ENCODE measurements at regions not wholly inside any gene's neighbourhood (a gene's known extent, or its start where the extent isn't known, plus 50 kb on each side); places are given as distances from the start of the nearest gene placed in this dataset.
"Not testable (repeated sequence)": the region's sequence is repeated elsewhere in the genome, so short reads cannot be mapped to it uniquely, and the experiment has no call there.

DNA sequence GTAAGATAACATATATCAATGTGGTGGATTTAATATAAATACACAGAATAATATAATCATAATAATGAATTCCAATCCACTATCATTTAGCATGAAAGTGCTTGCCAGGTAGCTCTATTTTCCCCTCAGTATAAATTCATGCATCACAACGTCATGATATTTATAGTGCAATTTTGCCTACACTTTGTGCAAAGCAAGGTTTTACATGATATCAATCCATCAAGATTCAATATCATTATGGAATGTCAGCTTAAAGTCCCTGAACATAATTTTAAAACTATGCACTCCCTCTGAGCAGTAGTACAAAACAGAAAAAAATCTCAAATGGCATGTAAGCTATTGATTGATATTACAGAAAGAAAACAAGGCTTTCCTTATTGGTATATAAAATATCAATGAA lies 962.2 kb upstream of the PCDH20 start:
- CTCF ChIA-PET, result no interaction called here
- no peaks in the 10 kb centered on the region for H3K4me1 Mint-ChIP-seq (ENCODE audit: low read depth)
- Histone ChIP-seq H3K27ac (ENCODE audit: low read depth in 1 of 2, low read length in 2 of 2) (no peak overlapping the region), H3K4me1 (ENCODE audit: insufficient read depth, low read length) (no peaks in the 10 kb centered on the region), H3K27me3 (ENCODE audit: control insufficient read depth in 1 of 2, insufficient read depth in 2 of 2, low read length in 2 of 2) (no peaks in the 10 kb centered on the region), H3K9me3 (ENCODE audit: control insufficient read depth in 1 of 2, insufficient read depth in 1 of 2, low read length in 2 of 2) (peaks cover 0 to 16% of the 10 kb centered on the region in 2 experiments), H3K36me3 (ENCODE audit: insufficient read depth, low read length) (no peaks in the 10 kb centered on the region), H3K4me3 (ENCODE audit: low read length) (no peak overlapping the region)
- H3K4me3 Mint-ChIP-seq, result no peak overlapping the region
- no peak overlapping the region for H3K27ac Mint-ChIP-seq
- H3K27me3 Mint-ChIP-seq, result no peaks in the 10 kb centered on the region
- ATAC-seq (ENCODE audit: poor library complexity) (no peak), DNase-seq (no peak)
- H3K36me3 Mint-ChIP-seq (ENCODE audit: low read depth), result no peaks in the 10 kb centered on the region
- intact Hi-C loops (cut with DNase I, micrococcal nuclease), result no loop called here
- TF ChIP-seq, protein P1, sequence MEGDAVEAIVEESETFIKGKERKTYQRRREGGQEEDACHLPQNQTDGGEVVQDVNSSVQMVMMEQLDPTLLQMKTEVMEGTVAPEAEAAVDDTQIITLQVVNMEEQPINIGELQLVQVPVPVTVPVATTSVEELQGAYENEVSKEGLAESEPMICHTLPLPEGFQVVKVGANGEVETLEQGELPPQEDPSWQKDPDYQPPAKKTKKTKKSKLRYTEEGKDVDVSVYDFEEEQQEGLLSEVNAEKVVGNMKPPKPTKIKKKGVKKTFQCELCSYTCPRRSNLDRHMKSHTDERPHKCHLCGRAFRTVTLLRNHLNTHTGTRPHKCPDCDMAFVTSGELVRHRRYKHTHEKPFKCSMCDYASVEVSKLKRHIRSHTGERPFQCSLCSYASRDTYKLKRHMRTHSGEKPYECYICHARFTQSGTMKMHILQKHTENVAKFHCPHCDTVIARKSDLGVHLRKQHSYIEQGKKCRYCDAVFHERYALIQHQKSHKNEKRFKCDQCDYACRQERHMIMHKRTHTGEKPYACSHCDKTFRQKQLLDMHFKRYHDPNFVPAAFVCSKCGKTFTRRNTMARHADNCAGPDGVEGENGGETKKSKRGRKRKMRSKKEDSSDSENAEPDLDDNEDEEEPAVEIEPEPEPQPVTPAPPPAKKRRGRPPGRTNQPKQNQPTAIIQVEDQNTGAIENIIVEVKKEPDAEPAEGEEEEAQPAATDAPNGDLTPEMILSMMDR (IDR thresholded peaks at IDR 0.05), result no peak
- no peaks in the 10 kb centered on the region for H3K9me3 Mint-ChIP-seq
- POLR2A ChIA-PET, result no interaction called here

DNA sequence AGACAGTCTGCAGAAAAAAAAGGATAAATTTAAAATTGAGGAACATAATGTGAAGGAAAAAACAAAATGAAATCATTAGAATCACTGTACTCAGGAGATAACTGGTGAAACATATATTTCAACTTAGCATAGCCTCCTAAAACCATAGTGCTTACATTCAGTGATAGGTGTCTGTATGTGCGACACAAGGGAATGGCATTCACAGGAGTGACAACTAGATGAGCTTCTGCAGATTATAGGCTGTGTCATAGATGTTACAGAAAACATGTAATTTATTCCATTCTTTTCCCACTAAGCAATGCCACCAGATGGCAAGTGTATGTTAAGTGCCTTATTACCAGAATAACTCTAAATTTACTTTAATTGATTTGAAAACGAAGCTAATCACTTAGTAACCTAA lies 960.0 kb upstream of the PCDH20 start:
- Histone ChIP-seq H3K36me3 (ENCODE audit: insufficient read depth, low read length) (no peaks in the 10 kb centered on the region), H3K4me1 (ENCODE audit: insufficient read depth, low read length) (no peaks in the 10 kb centered on the region), H3K9me3 (ENCODE audit: control insufficient read depth in 1 of 2, insufficient read depth in 1 of 2, low read length in 2 of 2) (peaks cover 0 to 16% of the 10 kb centered on the region in 2 experiments), H3K27me3 (ENCODE audit: control insufficient read depth in 1 of 2, insufficient read depth in 2 of 2, low read length in 2 of 2) (no peaks in the 10 kb centered on the region), H3K4me3 (ENCODE audit: low read length) (no peak overlapping the region), H3K27ac (ENCODE audit: low read depth in 1 of 2, low read length in 2 of 2) (no peak overlapping the region)
- Mint-ChIP-seq H3K9me3 (no peaks in the 10 kb centered on the region), H3K4me3 (no peak overlapping the region), H3K27me3 (no peaks in the 10 kb centered on the region), H3K36me3 (ENCODE audit: low read depth) (no peaks in the 10 kb centered on the region), H3K27ac (no peak overlapping the region), H3K4me1 (ENCODE audit: low read depth) (no peaks in the 10 kb centered on the region)
- intact Hi-C loops (cut with DNase I, micrococcal nuclease), result no loop called here
- ChIA-PET POLR2A (no interaction called here), CTCF (no interaction called here)
- ATAC-seq (ENCODE audit: poor library complexity) (no peak), DNase-seq (no peak)
- TF ChIP-seq, protein P1 (IDR thresholded peaks at IDR 0.05), result no peak

DNA sequence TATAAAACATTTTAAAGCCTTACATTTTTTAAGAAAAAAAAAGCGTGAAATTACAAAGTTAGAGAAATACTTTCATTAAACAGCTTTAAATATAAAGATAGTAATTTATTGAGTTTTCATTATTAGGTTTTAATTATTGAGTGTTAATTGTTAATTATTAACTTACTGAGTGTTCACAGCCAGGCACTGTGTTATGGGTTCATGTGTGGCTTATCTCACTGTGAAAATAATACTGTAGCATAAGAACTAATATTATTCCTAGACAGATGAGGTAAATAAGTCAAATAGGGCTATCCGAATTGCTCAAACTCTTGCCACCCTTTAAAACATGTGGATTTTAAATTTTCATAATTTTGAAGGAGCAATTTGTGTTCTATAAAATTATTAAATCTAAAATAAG lies 956.1 kb upstream of the PCDH20 start:
- ChIA-PET CTCF (no interaction called here), POLR2A (no interaction called here)
- no peaks in the 10 kb centered on the region for H3K9me3 ChIP-seq (ENCODE audit: control insufficient read depth in 1 of 2, insufficient read depth in 1 of 2, low read length in 2 of 2)
- TF ChIP-seq, protein P1 (IDR thresholded peaks at IDR 0.05), result no peak
- ATAC-seq (ENCODE audit: poor library complexity), result no peak
- H3K4me3 ChIP-seq (ENCODE audit: low read length), result no peak overlapping the region
- no peaks in the 10 kb centered on the region for H3K4me1 ChIP-seq (ENCODE audit: insufficient read depth, low read length)
- H3K27me3 Mint-ChIP-seq, result no peaks in the 10 kb centered on the region
- no peaks in the 10 kb centered on the region for H3K27me3 ChIP-seq (ENCODE audit: control insufficient read depth in 1 of 2, insufficient read depth in 2 of 2, low read length in 2 of 2)
- H3K27ac Mint-ChIP-seq, result no peak overlapping the region
- no peak overlapping the region for H3K4me3 Mint-ChIP-seq
- no peak for DNase-seq
- no peaks in the 10 kb centered on the region for H3K36me3 ChIP-seq (ENCODE audit: insufficient read depth, low read length)
- no peak overlapping the region for H3K27ac ChIP-seq (ENCODE audit: low read depth in 1 of 2, low read length in 2 of 2)
- no peaks in the 10 kb centered on the region for H3K4me1 Mint-ChIP-seq (ENCODE audit: low read depth)
- intact Hi-C loops (cut with DNase I, micrococcal nuclease), result no loop called here
- peaks cover 7% of the 10 kb centered on the region for H3K9me3 Mint-ChIP-seq
- no peaks in the 10 kb centered on the region for H3K36me3 Mint-ChIP-seq (ENCODE audit: low read depth)

DNA sequence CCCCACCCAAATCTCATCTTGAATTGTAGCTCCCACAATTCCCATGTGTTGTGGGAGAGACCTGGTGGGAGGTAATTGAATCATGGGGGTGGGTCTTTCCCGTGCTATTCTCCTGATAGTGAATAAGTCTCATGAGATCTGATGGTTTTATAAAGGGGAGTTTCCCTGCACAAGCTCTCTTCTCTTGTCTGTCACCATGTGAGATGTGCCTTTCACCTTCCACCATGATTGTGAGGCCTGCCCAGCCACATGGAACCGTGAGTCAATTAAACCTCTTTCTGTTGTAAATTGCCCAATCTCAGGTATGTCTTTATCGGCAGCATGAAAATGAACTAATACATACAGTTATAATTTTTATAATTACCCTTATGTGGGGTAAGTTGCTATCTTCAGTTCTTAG lies 952.3 kb upstream of the PCDH20 start:
- H3K27ac ChIP-seq (ENCODE audit: low read depth in 1 of 2, low read length in 2 of 2); H3K36me3 ChIP-seq (ENCODE audit: insufficient read depth, low read length); ATAC-seq (ENCODE audit: poor library complexity); H3K9me3 ChIP-seq (ENCODE audit: control insufficient read depth in 1 of 2, insufficient read depth in 1 of 2, low read length in 2 of 2); POLR2A ChIA-PET; H3K36me3 Mint-ChIP-seq (ENCODE audit: low read depth); CTCF ChIA-PET; H3K27me3 ChIP-seq (ENCODE audit: control insufficient read depth in 1 of 2, insufficient read depth in 2 of 2, low read length in 2 of 2); H3K4me3 ChIP-seq (ENCODE audit: low read length); H3K27me3 Mint-ChIP-seq; H3K4me3 Mint-ChIP-seq; intact Hi-C loops (cut with DNase I, micrococcal nuclease); H3K27ac Mint-ChIP-seq; H3K4me1 Mint-ChIP-seq (ENCODE audit: low read depth); DNase-seq; H3K4me1 ChIP-seq (ENCODE audit: insufficient read depth, low read length); H3K9me3 Mint-ChIP-seq: not testable (repeated sequence)
